ENCODE measurements at regions not wholly inside any gene's neighbourhood (a gene's known extent, or its start where the extent isn't known, plus 50 kb on each side); places are given as distances from the start of the nearest gene placed in this dataset.

DNA sequence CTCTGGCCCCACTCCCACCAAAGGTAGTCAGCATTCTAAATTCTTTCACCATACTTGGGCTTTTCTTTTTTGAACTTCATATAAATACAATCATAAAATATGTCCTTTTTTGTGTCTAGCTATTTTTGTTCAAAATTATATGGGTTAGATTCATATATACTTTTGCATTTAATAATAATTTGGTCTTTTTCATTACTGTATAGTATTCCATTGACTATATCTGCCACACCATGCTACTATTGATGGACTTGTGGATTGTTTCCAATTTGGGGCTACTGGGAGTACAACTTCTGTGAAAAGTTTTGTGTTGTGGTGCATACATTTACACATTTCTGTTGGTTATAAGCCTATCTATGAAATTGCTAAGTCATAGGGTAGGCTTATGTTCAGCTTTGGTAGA lies 85.7 kb downstream of the GLUL start:
- H3K4me1 ChIP-seq (ENCODE audit: low read length), result peaks cover 20% of the 10 kb centered on the region
- TF ChIP-seq EZH2 (optimal IDR thresholded peaks at IDR 0.05; ENCODE audit: low read depth, low read length), result no peak
- TF ChIP-seq, protein P1, sequence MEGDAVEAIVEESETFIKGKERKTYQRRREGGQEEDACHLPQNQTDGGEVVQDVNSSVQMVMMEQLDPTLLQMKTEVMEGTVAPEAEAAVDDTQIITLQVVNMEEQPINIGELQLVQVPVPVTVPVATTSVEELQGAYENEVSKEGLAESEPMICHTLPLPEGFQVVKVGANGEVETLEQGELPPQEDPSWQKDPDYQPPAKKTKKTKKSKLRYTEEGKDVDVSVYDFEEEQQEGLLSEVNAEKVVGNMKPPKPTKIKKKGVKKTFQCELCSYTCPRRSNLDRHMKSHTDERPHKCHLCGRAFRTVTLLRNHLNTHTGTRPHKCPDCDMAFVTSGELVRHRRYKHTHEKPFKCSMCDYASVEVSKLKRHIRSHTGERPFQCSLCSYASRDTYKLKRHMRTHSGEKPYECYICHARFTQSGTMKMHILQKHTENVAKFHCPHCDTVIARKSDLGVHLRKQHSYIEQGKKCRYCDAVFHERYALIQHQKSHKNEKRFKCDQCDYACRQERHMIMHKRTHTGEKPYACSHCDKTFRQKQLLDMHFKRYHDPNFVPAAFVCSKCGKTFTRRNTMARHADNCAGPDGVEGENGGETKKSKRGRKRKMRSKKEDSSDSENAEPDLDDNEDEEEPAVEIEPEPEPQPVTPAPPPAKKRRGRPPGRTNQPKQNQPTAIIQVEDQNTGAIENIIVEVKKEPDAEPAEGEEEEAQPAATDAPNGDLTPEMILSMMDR (IDR thresholded peaks at IDR 0.05; ENCODE audit: low read length), result no peak
- no peak for TF ChIP-seq EZH2phosphoT487 (IDR thresholded peaks at IDR 0.05; ENCODE audit: low read length)
- H3K9me2 ChIP-seq (replicated peaks; ENCODE audit: insufficient read depth, low read length), result no peaks in the 10 kb centered on the region
- H3F3A ChIP-seq (ENCODE audit: insufficient read depth, low read length), result peaks cover 20% of the 10 kb centered on the region; the same call in 1 of the 2 replicates
- no peak overlapping the region for H2AFZ ChIP-seq (ENCODE audit: low read length)
- H3K4me2 ChIP-seq (ENCODE audit: low read depth, low read length), result no peak overlapping the region
- H3K4me3 ChIP-seq (ENCODE audit: low read length), result no peak overlapping the region
- H4K20me1 ChIP-seq (ENCODE audit: insufficient read depth, low read length), result no peaks in the 10 kb centered on the region
- no peaks in the 10 kb centered on the region for H3K9me3 ChIP-seq (replicated peaks; ENCODE audit: insufficient read depth, low read length)
- no peak overlapping the region for H3K27ac ChIP-seq (ENCODE audit: low read length)
- H3K27me3 ChIP-seq (replicated peaks; ENCODE audit: insufficient read depth, low read length), result no peaks in the 10 kb centered on the region
- DNase-seq, result no peak
- H3K9ac ChIP-seq (ENCODE audit: low read length), result no peak overlapping the region
- H3K79me2 ChIP-seq (ENCODE audit: low read length), result no peaks in the 10 kb centered on the region
- no peaks in the 10 kb centered on the region for H3K36me3 ChIP-seq (replicated peaks; ENCODE audit: insufficient read depth, low read length)

DNA sequence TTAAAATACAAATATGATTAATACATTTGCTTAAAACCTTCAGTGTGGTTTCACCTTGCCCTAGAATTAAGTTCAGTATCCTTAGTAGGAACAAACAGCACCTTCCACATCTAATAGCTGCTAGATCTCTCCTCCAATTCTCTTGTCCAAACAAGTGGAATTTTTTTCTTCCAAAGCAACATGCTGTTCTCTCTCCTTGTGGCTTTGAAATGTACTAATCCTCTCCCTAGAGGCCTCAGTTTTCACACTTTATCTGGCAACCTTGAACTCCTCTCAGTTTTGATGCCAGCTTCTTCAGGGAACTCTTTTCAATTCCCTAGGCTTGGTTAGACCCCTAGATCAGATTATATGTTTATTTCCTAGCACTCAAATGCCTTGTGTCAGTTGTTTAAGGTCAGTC lies 87.0 kb downstream of the GLUL start:
- peaks cover 20% of the 10 kb centered on the region; the same call in 1 of the 2 replicates for H3F3A ChIP-seq (ENCODE audit: insufficient read depth, low read length)
- TF ChIP-seq, protein P1 (IDR thresholded peaks at IDR 0.05; ENCODE audit: low read length), result no peak
- TF ChIP-seq EZH2phosphoT487 (IDR thresholded peaks at IDR 0.05; ENCODE audit: low read length) (no peak), EZH2 (optimal IDR thresholded peaks at IDR 0.05; ENCODE audit: low read depth, low read length) (no peak)
- H3K9me2 ChIP-seq (replicated peaks; ENCODE audit: insufficient read depth, low read length), result no peaks in the 10 kb centered on the region
- H3K9ac ChIP-seq (ENCODE audit: low read length), result no peak overlapping the region
- H3K79me2 ChIP-seq (ENCODE audit: low read length), result no peaks in the 10 kb centered on the region
- H3K4me1 ChIP-seq (ENCODE audit: low read length), result peaks cover 20% of the 10 kb centered on the region
- DNase-seq, result no peak
- peak overlapping the region; percentile 51 for H2AFZ ChIP-seq (ENCODE audit: low read length)
- no peaks in the 10 kb centered on the region for H3K27me3 ChIP-seq (replicated peaks; ENCODE audit: insufficient read depth, low read length)
- H3K9me3 ChIP-seq (replicated peaks; ENCODE audit: insufficient read depth, low read length), result no peaks in the 10 kb centered on the region
- H3K27ac ChIP-seq (ENCODE audit: low read length), result peak overlapping the region; percentile 44; the same call in 1 of the 2 replicates
- H4K20me1 ChIP-seq (ENCODE audit: insufficient read depth, low read length), result no peaks in the 10 kb centered on the region
- H3K36me3 ChIP-seq (replicated peaks; ENCODE audit: insufficient read depth, low read length), result no peaks in the 10 kb centered on the region
- peak overlapping the region; percentile 62 for H3K4me2 ChIP-seq (ENCODE audit: low read depth, low read length)
- no peak overlapping the region for H3K4me3 ChIP-seq (ENCODE audit: low read length)

DNA sequence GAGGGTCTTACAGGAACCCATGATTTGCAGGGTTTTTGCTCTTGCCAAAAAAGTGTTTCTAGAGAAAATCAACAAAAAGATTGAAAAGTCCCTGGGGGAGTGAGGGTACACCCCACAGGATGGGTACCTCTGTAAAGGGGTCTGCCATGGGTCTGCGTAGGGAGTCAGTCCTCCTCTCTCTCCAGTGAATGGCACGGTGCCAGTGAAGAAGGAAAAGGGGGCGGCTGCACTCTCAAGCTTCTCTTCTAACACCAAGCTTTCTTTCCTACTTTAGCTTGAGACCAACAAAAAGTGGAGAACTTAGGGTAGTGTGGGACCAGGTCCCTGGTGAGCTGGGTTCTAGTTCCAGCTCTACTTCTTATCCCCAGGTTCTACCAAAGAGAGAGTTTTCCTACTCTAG lies 87.4 kb downstream of the GLUL start:
- H3K36me3 ChIP-seq (replicated peaks; ENCODE audit: insufficient read depth, low read length), result no peaks in the 10 kb centered on the region
- H3K27ac ChIP-seq (ENCODE audit: low read length), result peak overlapping the region; percentile 44; the same call in 1 of the 2 replicates
- peaks cover 20% of the 10 kb centered on the region for H3K4me1 ChIP-seq (ENCODE audit: low read length)
- H3K4me2 ChIP-seq (ENCODE audit: low read depth, low read length), result peak overlapping the region; percentile 62
- H3K9ac ChIP-seq (ENCODE audit: low read length), result no peak overlapping the region
- peaks cover 20% of the 10 kb centered on the region; the same call in 1 of the 2 replicates for H3F3A ChIP-seq (ENCODE audit: insufficient read depth, low read length)
- TF ChIP-seq, protein P1 (IDR thresholded peaks at IDR 0.05; ENCODE audit: low read length), result no peak
- no peak for TF ChIP-seq EZH2phosphoT487 (IDR thresholded peaks at IDR 0.05; ENCODE audit: low read length)
- TF ChIP-seq EZH2 (optimal IDR thresholded peaks at IDR 0.05; ENCODE audit: low read depth, low read length), result no peak
- H4K20me1 ChIP-seq (ENCODE audit: insufficient read depth, low read length), result no peaks in the 10 kb centered on the region
- no peaks in the 10 kb centered on the region for H3K79me2 ChIP-seq (ENCODE audit: low read length)
- no peaks in the 10 kb centered on the region for H3K9me3 ChIP-seq (replicated peaks; ENCODE audit: insufficient read depth, low read length)
- H2AFZ ChIP-seq (ENCODE audit: low read length), result peak overlapping the region; percentile 51
- no peak for DNase-seq
- H3K9me2 ChIP-seq (replicated peaks; ENCODE audit: insufficient read depth, low read length), result no peaks in the 10 kb centered on the region
- H3K27me3 ChIP-seq (replicated peaks; ENCODE audit: insufficient read depth, low read length), result no peaks in the 10 kb centered on the region
- H3K4me3 ChIP-seq (ENCODE audit: low read length), result peak overlapping the region; percentile 20; the same call in 1 of the 2 replicates

Data from MM.1S (cell line).